ENCODE measurements at regions not wholly inside any gene's neighbourhood (a gene's known extent, or its start where the extent isn't known, plus 50 kb on each side); places are given as distances from the start of the nearest gene placed in this dataset.

- no peak for ATAC-seq
- TF ChIP-seq CREB5 (CRISPR knock-in tag; IDR thresholded peaks at IDR 0.05; ENCODE audit: low read depth) (no peak), ZNF565 (CRISPR knock-in tag; conservative IDR thresholded peaks at IDR 0.05; ENCODE audit: low read depth) (no peak), OSR1 (CRISPR knock-in tag; IDR thresholded peaks at IDR 0.05) (no peak), CSDC2 (CRISPR knock-in tag; IDR thresholded peaks at IDR 0.05) (no peak), BACH2 (CRISPR knock-in tag; IDR thresholded peaks at IDR 0.05; ENCODE audit: borderline replicate concordance) (no peak), ZC3H10 (CRISPR knock-in tag; IDR thresholded peaks at IDR 0.05) (no peak), ESRRG (CRISPR knock-in tag; IDR thresholded peaks at IDR 0.05) (no peak), CSRNP3 (CRISPR knock-in tag; IDR thresholded peaks at IDR 0.05) (no peak), SNAI2 (CRISPR knock-in tag; IDR thresholded peaks at IDR 0.05) (no peak), ZFP30 (CRISPR knock-in tag; IDR thresholded peaks at IDR 0.05) (no peak), TCF4 (CRISPR knock-in tag; IDR thresholded peaks at IDR 0.05; ENCODE audit: borderline replicate concordance) (no peak), RARB (CRISPR knock-in tag; IDR thresholded peaks at IDR 0.05) (no peak), ZNF70 (CRISPR knock-in tag; IDR thresholded peaks at IDR 0.05) (no peak), ZFP3 (CRISPR knock-in tag; IDR thresholded peaks at IDR 0.05) (no peak), ARNTL (CRISPR knock-in tag; IDR thresholded peaks at IDR 0.05; ENCODE audit: borderline replicate concordance, low read depth) (no peak), PPARA (CRISPR knock-in tag; IDR thresholded peaks at IDR 0.05; ENCODE audit: borderline replicate concordance) (no peak)
- TF ChIP-seq, protein P1, sequence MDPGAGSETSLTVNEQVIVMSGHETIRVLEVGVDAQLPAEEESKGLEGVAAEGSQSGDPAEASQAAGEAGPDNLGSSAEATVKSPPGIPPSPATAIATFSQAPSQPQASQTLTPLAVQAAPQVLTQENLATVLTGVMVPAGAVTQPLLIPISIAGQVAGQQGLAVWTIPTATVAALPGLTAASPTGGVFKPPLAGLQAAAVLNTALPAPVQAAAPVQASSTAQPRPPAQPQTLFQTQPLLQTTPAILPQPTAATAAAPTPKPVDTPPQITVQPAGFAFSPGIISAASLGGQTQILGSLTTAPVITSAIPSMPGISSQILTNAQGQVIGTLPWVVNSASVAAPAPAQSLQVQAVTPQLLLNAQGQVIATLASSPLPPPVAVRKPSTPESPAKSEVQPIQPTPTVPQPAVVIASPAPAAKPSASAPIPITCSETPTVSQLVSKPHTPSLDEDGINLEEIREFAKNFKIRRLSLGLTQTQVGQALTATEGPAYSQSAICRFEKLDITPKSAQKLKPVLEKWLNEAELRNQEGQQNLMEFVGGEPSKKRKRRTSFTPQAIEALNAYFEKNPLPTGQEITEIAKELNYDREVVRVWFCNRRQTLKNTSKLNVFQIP (CRISPR knock-in tag; IDR thresholded peaks at IDR 0.05; ENCODE audit: borderline replicate concordance, low read depth) = no peak
- TF ChIP-seq, protein P2, sequence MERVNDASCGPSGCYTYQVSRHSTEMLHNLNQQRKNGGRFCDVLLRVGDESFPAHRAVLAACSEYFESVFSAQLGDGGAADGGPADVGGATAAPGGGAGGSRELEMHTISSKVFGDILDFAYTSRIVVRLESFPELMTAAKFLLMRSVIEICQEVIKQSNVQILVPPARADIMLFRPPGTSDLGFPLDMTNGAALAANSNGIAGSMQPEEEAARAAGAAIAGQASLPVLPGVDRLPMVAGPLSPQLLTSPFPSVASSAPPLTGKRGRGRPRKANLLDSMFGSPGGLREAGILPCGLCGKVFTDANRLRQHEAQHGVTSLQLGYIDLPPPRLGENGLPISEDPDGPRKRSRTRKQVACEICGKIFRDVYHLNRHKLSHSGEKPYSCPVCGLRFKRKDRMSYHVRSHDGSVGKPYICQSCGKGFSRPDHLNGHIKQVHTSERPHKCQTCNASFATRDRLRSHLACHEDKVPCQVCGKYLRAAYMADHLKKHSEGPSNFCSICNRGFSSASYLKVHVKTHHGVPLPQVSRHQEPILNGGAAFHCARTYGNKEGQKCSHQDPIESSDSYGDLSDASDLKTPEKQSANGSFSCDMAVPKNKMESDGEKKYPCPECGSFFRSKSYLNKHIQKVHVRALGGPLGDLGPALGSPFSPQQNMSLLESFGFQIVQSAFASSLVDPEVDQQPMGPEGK (CRISPR knock-in tag; IDR thresholded peaks at IDR 0.05; ENCODE audit: borderline replicate concordance) = no peak
These were observed 218.7 kb upstream of the SGO1 start for GRCh38 chr3:20404741-20405100.

- ATAC-seq = no peak
- TF ChIP-seq TCF4 (CRISPR knock-in tag; IDR thresholded peaks at IDR 0.05; ENCODE audit: borderline replicate concordance) (no peak), ZFP3 (CRISPR knock-in tag; IDR thresholded peaks at IDR 0.05) (no peak)
- TF ChIP-seq, protein P2 (CRISPR knock-in tag; IDR thresholded peaks at IDR 0.05; ENCODE audit: borderline replicate concordance) = no peak
These were observed 218.2 kb upstream of the SGO1 start for GRCh38 chr3:20403986-20404740.

DNA sequence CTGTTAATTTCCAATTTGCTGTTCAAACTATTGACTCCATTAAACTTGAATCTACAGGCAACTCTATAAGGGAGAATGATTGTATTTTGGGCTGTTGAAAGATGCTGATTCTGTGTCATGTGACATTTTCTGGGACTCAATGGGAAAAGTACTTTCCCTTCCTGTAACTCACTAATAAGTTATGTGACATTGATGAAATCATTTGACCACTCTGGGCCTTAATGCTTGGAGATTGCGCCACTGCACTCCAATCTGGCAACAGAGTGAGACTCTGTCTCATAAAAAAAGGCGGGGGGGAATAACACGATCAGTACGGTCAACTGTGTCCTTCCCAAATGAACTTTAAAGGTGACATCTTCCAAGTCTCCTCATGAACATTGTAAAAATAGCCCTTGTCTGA, 215.2 kb upstream of the SGO1 start:
- no peak for ATAC-seq
- TF ChIP-seq PPARA (CRISPR knock-in tag; IDR thresholded peaks at IDR 0.05; ENCODE audit: borderline replicate concordance) (no peak), TSHZ2 (CRISPR knock-in tag; IDR thresholded peaks at IDR 0.05) (no peak), ZFP30 (CRISPR knock-in tag; IDR thresholded peaks at IDR 0.05) (no peak)

Measured in SK-N-SH treated with all-trans-retinoic acid at 6 μM for 48 hours (cell line).